Endothelial cell of hepatic sinusoid (primary cell): ENCODE measurements at regions not wholly inside any gene's neighbourhood (a gene's known extent, or its start where the extent isn't known, plus 50 kb on each side); places are given as distances from the start of the nearest gene placed in this dataset.
"Not testable (repeated sequence)": the region's sequence is repeated elsewhere in the genome, so short reads cannot be mapped to it uniquely, and the experiment has no call there.

Experiments used
- in situ Hi-C: cut with HindIII; loops from 2 replicates; pipeline ENCODE4 v1.10.0; 2017; ENCODE audit warnings: low sequenced_read_pairs

DNA sequence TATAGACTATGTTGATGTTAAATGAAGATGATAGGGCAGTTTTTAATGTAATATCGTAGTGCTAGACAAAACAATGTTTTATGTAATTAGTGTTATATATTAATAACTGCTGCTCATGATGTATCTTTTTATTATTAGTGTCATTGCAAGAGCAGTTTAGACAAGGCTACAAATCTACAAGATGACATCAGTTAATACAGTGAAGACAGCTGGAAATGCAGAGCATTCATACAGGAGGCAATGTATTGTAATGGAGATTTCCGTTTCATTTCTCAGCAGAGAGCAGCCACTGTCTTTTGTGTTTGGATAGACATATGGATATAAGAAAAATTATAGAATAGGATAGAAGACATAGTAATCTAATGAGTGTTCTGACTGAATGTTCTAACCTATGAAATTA is 178.0 kb downstream of the FOXG1 start:
- in situ Hi-C loops = no loop called here

- in situ Hi-C loops = no loop called here
Observed at GRCh38 chr14:28946267-28946666, 179.7 kb downstream of the FOXG1 start.

GRCh38 chr14:28949503-28949902 is 182.9 kb downstream of the FOXG1 start:
- in situ Hi-C loops = no loop called here

DNA sequence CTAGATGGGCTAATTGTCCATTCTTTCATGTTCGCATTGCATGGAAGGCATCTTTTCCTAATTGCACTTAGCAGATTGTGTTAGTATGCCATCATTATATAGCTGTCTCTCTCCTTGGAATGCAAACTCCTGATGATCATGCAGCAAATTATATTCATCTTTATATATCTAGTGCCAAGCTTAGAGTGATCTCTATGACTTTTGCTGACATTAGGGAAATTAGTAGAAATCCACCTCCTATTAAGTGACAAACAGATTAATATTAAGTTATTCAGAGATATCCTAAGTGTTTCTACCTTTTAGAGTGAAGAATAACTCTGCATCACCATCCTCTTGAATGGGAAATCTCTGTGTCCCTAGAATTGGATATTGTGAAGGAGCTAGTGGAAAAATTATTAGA is 185.6 kb downstream of the FOXG1 start:
- in situ Hi-C loops = no loop called here

DNA sequence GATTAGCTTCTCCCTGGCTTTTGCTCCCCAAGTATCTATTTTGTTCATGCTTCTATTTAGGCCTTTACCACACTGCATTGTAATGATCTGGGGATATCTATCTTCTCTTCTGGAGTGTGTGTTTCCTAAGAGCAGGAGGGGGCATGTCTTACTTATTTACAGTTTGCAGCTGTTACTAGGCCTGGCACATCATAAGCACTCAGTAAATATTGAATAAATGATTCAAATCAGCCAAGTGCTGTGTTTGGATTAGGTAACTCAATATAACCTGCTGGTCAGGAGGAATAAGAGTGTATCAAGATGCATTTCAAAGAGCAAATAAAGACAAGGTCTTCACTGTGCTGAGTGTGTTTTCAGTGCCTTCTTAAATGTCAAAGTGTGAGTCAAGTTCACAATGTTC is 186.1 kb downstream of the FOXG1 start:
- in situ Hi-C loops = no loop called here

DNA sequence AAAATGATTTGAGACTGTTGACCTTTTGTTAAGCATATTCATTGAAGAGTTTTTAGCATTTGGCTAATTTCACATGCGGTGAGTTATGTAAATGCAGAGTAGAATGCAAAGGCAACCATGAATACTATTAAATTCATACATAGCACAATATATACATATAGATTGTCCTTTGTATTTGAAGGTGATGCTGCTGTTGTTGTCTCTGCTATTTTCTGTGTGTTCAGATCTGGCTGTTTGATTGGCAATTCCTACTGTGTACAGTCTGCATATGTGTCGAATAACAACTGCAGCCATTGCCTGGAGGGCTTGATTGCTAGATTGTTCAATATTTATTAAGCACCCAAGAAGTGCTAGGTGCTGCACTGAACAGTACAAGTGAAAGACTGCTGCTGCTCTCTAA is 187.4 kb downstream of the FOXG1 start:
- in situ Hi-C loops = no loop called here

GRCh38 chr14:28966416-28967233 is 200.0 kb downstream of the FOXG1 start:
- in situ Hi-C loops = no loop called here

DNA sequence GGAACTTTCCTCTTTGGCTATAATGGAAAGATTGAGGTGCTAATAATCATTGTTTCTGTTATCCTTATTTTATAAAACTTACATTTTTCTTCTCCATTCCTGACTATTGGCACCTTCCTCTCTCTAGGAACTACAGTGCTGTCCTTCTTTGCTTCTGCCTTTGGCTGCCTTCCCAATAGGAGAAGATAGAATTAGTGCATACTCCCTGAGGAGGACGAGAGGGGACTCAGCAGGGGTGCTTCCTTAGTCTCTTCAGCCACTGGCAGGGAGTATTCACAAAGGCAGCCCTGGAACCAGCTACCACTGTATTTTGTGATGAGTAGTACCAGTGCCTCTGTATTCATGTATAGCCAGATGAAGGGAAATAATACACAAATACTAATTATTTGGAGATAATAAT is 208.5 kb downstream of the FOXG1 start:
- in situ Hi-C loops = no loop called here

DNA sequence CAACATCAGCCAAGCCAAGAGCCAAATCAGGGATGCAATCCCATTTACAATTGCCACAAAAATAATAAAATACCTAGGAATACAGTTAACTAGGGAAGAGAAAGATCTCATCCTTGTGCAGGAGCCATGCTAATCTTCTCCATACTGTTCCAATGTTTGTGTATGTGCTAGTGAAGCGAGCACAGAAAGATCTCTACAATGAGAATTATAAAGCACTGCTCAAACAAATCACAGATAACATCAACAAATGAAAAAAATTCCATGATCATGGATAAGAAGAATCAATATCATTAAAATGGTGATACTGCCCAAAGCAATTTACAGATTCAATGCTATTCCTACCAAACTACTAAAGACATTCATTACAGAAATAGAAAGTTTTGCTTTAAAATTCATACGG is 215.6 kb downstream of the FOXG1 start:
- in situ Hi-C loops = no loop called here

DNA sequence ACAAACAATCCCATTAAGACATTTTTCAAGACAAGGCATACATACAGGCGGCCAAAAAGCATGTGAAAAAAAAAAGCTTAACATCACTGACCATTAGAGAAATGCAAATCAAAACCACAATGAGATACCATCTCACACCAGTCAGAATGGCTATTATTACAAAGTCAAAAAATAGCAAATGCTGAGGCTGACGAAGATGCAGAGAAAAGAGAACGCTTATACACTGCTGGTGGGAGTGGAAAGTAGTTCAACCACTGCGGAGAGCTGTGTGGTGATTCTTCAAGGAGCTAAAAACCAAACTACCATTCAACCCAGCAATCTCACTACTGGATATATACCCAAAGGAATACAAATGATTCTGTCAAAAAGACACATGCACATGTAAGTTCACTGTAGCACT is 216.7 kb downstream of the FOXG1 start:
- in situ Hi-C loops = no loop called here

GRCh38 chr14:28987516-28987915 is 220.9 kb downstream of the FOXG1 start:
- in situ Hi-C loops = no loop called here

- in situ Hi-C loops = not testable (repeated sequence)
Observed at GRCh38 chr14:28997196-28997595, 230.6 kb downstream of the FOXG1 start.

- in situ Hi-C loops = no loop called here
Observed at GRCh38 chr14:28999656-29000055, 233.1 kb downstream of the FOXG1 start.

DNA sequence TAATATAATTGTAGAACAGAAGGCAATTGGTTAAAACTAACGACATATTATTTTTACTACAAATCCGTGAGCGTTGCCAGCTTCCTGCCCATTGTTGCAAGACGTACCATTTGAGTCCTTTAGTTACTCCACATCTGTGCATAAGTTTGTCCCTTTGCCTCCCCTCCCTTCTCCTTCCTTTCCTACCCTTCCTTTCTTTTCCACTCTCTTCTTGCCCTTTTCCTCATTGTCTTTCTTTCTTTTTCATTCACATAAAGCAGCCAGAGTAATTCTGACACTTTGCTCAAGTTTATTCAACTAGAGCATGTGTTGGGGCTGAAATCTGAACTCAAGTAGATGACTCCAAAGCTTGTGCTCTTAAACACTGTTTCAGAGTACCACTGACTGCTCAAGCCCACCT is 239.1 kb downstream of the FOXG1 start:
- in situ Hi-C loops = no loop called here

DNA sequence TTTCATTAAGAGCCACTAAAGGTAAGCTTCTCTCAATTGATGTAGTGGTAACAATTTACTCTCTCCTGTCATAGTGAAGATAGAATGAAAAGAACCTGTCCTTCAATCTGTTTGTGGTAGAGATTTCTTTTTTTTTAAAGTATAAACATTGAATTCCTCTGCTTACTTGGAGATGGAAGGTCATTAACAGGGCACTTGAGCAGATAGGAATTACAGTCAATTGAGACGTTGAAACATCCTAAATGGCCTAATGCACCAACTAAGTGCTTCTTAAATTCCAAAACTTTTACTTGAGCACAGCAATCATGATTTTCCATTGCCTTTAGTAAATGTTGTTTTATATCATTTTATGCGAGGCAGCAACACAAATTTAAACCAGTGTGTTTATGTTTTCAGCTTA is 241.4 kb downstream of the FOXG1 start:
- in situ Hi-C loops = no loop called here

DNA sequence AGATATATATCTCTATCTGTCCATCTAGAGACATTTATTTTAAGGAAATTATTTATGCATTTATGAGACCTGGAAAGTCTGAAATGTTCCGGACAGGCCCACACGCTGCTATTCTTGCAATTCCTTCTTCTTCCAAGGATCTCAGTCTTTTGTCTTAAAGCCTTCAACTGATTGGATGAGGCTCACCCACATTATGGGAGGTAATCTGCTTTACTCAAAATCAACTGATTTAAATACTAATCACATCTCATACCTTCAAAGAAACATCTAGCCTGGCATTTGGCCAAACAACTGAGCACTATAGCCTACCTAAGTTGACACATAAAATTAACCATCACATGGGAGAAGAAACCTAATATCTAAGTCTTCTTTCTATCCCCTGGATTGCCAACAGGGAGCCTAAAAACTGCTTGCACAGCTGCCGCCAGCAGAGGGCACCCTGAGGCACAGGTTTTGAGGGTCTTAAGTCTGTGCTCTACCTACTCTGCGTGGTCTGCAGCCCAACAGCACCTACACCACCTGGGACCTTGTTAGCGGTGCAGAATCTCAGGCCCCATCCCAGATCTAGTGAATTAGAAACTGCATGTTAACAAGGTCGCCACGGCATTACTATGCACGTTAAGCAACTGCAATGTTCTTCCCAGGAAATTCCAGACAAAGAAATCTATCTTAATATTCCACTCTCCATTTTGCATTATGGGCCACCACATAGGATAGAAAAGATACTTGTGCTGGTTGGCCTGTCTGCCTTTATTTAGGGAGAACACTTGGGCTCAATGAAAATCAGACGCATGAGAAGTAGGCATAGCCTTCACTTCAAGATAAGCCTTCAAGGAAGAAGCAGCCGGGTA is 249.7 kb downstream of the FOXG1 start:
- in situ Hi-C loops = loop anchor here (5.0 kb wide), 1 partner anchor 46 kb away; no protein-coding TSS in a partner anchor

DNA sequence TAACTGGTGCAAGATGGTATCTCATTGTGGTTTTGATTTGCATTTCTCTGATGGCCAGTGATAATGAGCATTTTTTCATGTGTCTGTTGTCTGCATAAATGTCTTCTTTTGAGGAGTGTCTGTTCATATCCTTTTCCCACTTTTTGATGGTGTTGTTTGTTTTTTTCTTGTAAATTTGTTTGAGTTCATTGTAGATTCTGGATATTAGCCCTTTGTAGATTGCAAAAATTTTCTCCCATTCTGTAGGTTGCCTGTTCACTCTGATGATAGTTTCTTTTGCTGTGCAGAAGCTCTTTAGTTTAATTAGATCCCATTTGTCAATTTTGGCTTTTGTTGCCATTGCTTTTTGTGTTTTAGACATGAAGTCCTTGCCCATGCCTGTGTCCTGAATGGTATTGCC is 256.9 kb downstream of the FOXG1 start:
- in situ Hi-C loops = not testable (repeated sequence)

- in situ Hi-C loops = not testable (repeated sequence)
Observed at GRCh38 chr14:29027441-29027840, 260.9 kb downstream of the FOXG1 start.

DNA sequence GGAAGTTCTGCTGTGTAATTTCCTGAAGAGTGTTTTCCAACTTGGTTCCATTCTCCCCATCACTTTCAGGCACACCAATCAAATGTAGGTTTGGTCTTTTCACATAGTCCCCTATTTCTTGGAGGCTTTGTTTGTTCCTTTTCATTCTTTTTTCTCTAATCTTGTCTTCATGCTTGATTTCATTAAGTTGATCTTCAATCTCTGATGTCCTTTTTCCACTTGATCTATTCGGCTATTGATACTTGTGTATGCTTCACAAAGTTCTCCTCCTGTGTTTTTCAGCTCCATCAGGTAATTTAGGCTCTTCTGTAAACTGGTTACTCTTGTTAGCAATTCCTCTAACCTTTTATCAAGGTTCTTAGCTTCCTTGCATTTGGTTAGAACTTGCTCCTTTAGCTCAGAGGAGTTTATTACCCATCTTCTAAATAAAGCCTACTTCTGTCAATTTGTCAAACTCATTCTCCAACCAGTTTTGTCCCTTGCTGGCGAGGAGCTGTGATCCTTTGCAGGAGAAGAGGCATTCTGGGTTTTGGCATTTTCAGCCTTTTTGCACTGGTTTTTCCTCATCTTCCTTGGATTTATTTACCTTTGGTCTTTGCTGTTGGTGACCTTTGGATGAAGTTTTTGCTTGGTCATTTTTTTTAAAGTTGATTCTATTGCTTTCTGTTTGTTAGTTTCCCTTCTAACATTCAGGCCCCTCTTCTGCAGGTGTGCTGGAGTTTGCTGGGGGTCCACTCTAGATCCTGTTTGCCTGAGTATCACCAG is 261.5 kb downstream of the FOXG1 start:
- in situ Hi-C loops = not testable (repeated sequence)

DNA sequence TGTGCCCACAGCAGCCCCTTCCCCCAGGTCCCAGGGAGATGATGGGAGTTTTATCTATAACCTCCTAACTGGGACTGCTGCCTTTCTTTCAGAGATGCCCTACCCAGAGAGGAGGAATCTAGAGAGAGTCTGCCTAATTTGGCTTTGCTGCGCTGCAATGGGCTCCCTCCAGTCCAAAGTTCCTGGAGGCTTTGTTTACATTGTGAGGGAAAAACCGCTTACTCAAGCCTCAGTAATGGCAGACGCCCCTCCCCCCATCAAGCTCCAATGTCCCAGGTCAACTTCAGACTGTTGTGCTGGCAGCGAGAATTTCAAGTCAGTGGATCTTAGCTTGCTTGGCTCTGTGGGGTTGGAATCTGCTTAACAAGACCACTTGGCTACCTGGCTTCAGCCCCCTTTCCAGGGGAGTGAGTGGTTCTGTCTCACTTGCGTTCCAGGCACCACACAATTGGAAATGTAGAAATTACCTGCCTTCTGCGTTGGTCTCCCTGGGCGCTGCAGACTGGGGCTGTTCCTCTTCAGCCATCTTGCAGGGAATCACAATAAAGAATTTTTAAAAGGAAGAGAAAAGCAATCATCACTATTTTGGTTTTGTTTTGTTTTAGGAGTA is 262.5 kb downstream of the FOXG1 start:
- in situ Hi-C loops = no loop called here

DNA sequence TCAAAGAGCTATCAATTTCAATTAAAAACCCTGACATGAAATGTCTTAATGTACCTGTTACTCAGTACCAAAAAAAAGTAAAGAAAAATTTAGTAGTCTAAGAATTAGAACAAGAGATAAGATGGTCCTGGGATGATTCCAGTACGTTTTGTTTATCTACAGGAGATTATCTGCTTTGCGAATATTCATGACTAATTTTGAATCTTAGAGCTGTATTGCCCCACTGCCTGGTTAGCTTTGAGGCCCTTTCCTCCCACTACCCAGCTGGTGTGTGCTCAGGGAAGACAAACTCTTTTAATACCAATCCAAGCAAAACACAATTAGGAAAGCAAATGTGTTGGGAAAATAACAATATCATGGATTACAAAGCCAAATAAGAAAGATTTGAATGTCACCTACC is 263.5 kb downstream of the FOXG1 start:
- in situ Hi-C loops = no loop called here
